SK-N-MC (cell line): ENCODE measurements at regions not wholly inside any gene's neighbourhood (a gene's known extent, or its start where the extent isn't known, plus 50 kb on each side); places are given as distances from the start of the nearest gene placed in this dataset.

Source experiments
- DNase-seq: peaks from one replicate; pipeline ENCODE4 v3.0.0-alpha.2; 2011; ENCODE audit warnings: low read depth, low spot score
- H3K27ac ChIP-seq: fragments of 200-600 bp; sonication (generic); 2 replicates; pipeline ENCODE4 v1.5.1; 2016; ENCODE audit warnings: mixed run types
- H3K36me3 ChIP-seq: fragments of 200-600 bp; sonication (generic); 2 replicates; pipeline ENCODE4 v1.6.1; 2017; ENCODE audit warnings: antibody characterized with exemption, low read length, mixed read lengths; ENCODE audit not compliant: insufficient read depth
- H3K4me3 ChIP-seq: fragments of 200-600 bp; sonication (generic); 2 replicates; pipeline ENCODE4 v1.5.1; 2016
- H3K9ac ChIP-seq: fragments of 200-600 bp; sonication (generic); 2 replicates; pipeline ENCODE4 v1.8.0; 2017; ENCODE audit warnings: mixed run types, mixed read lengths; ENCODE audit not compliant: insufficient read length
- H3K9me3 ChIP-seq: fragments of 200-600 bp; sonication (generic); 2 replicates; pipeline ENCODE4 v1.6.1; 2017; ENCODE audit warnings: low read depth, mild to moderate bottlenecking, antibody characterized with exemption, low read length, moderate library complexity, mixed read lengths
- EZH2 ChIP-seq: fragments of 200-600 bp; sonication (generic); IDR thresholded peaks from one replicate; pipeline ENCODE4 v1.6.1; 2017; ENCODE audit warnings: antibody characterized with exemption
- FOXP2 ChIP-seq: optimal IDR thresholded peaks from 2 replicates; pipeline ENCODE3; 2011; ENCODE audit warnings: mild to moderate bottlenecking, moderate library complexity; ENCODE audit not compliant: insufficient read depth; ENCODE audit errors: extremely low read length, control extremely low read depth
- POLR2AphosphoS5 ChIP-seq: IDR thresholded peaks from 2 replicates; pipeline ENCODE4 v1.6.1; 2012; ENCODE audit warnings: mild to moderate bottlenecking, low read depth, low read length, borderline replicate concordance

- H3K4me3 ChIP-seq: no peak overlapping the region
- no peaks in the 10 kb centered on the region for H3K9me3 ChIP-seq
- no peak for TF ChIP-seq FOXP2
These were observed 87.4 kb upstream of the PAPPA start for GRCh38 chr9:116066221-116066620.

DNA sequence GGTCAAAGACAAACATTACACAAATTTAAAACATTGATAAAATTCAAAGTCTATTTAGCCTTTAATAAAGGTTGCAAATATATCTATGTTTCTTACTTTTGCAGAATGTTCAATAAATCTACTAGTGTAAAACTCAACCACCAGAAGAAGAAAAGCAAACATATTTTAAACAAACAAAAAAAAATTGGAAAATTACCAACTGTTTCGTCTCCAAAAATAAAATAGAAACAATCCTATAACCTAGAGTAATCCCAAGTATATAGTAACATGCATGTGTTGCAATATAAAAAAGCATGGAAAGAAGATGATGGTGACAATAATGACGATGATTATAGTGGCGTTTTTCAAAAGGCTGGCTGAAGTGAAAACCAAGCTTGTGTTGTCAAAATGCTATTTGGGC, 86.0 kb upstream of the PAPPA start:
- peaks cover 3% of the 10 kb centered on the region; the same call in 1 of the 2 replicates for H3K36me3 ChIP-seq
- no peak overlapping the region for H3K9ac ChIP-seq
- DNase-seq: no peak
- H3K4me3 ChIP-seq: no peak overlapping the region
- H3K27ac ChIP-seq: no peak overlapping the region
- TF ChIP-seq FOXP2 (no peak), EZH2 (no peak), POLR2AphosphoS5 (no peak)
- H3K9me3 ChIP-seq: no peaks in the 10 kb centered on the region

More at GRCh38 chr9:116066221-116066620, 87.4 kb upstream of the PAPPA start:
- no peak for DNase-seq
- Histone ChIP-seq H3K9ac (no peak overlapping the region), H3K36me3 (peaks cover 3% of the 10 kb centered on the region; the same call in 1 of the 2 replicates), H3K27ac (no peak overlapping the region)

GRCh38 chr9:116070256-116070914, 83.2 kb upstream of the PAPPA start:
- no peak overlapping the region for H3K4me3 ChIP-seq
- no peak for DNase-seq
- no peak overlapping the region for H3K27ac ChIP-seq
- TF ChIP-seq POLR2AphosphoS5 (no peak), EZH2 (no peak), FOXP2 (no peak)
- H3K9me3 ChIP-seq: no peaks in the 10 kb centered on the region
- no peak overlapping the region for H3K9ac ChIP-seq
- no peaks in the 10 kb centered on the region for H3K36me3 ChIP-seq

GRCh38 chr9:116072046-116072445, 81.5 kb upstream of the PAPPA start:
- H3K36me3 ChIP-seq: no peaks in the 10 kb centered on the region
- no peak overlapping the region for H3K9ac ChIP-seq
- DNase-seq: no peak
- H3K27ac ChIP-seq: no peak overlapping the region
- no peak overlapping the region for H3K4me3 ChIP-seq
- H3K9me3 ChIP-seq: no peaks in the 10 kb centered on the region
- TF ChIP-seq EZH2: no peak
- no peak for TF ChIP-seq FOXP2
- no peak for TF ChIP-seq POLR2AphosphoS5

DNA sequence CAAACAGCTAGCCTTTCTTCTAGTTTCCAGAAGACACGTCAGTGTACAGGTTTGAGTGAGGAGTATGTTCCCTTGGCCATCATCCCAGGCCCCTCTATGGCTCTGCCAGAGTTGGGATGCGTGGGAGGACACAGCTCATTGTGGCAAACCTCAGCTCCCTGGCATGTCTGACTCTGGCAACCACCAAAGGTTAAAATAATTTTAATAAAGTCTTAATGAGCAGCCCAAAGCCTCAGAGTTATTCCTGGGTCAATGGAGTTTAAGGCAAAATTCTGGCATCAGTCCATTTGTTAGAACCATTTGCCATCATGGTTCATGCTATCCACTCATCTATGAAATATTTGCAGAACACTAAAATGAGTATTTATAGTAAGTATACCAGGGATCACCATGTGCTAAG, 79.8 kb upstream of the PAPPA start:
- TF ChIP-seq EZH2: no peak
- TF ChIP-seq POLR2AphosphoS5: no peak
- no peak for TF ChIP-seq FOXP2
- Histone ChIP-seq H3K9me3 (no peaks in the 10 kb centered on the region), H3K27ac (no peak overlapping the region), H3K9ac (no peak overlapping the region), H3K4me3 (no peak overlapping the region), H3K36me3 (no peaks in the 10 kb centered on the region)
- DNase-seq: no peak

DNA sequence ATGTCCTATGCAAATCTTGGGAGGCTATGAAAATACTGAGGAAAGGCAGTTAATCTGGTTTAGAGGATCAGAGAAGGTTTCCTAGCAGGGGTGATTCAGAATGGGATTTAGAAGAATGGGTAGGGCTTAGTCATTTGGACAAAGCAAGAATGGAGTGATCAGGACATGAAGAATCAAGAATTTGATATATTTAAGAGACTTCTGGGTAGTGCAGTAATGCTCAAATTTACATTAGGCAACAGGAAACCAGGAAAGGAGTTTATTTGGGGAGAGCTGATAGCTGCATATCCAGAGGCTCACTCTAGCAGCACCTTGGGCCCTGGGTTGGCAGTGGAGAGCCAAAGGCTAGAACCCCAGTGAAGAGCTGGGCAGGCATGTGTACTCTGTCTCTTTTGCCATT, 78.9 kb upstream of the PAPPA start:
- Histone ChIP-seq H3K36me3 (no peaks in the 10 kb centered on the region), H3K9ac (no peak overlapping the region), H3K27ac (peak overlapping the region; percentile 59; the same call in 1 of the 2 replicates), H3K9me3 (no peaks in the 10 kb centered on the region), H3K4me3 (no peak overlapping the region)
- DNase-seq: no peak
- TF ChIP-seq EZH2: no peak
- no peak for TF ChIP-seq FOXP2
- no peak for TF ChIP-seq POLR2AphosphoS5

- Histone ChIP-seq H3K27ac (no peak overlapping the region; the same call in 1 of the 2 replicates), H3K9ac (no peak overlapping the region)
- DNase-seq: no peak
These were observed 78.4 kb upstream of the PAPPA start for GRCh38 chr9:116075191-116075590.

DNA sequence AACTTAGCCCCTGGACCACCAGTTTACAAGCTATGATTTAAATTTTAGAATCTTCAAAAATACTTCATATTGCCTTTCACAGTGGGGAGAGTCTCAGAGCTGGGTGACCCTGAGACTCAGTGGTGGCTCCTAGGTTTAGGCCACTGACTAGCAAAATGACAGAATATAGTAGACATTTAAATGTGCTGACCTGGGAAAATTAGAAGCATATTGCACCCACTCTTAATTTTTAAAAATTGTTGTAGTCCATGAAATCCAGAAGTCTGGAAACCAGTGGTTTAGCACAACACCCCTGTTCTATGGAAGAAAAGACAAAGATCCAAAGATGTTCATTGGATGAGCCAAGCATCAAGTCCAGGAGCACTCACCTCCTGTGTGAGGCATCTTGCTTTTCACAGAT, 75.0 kb upstream of the PAPPA start:
- Histone ChIP-seq H3K4me3 (no peak overlapping the region), H3K27ac (no peak overlapping the region), H3K9me3 (no peaks in the 10 kb centered on the region), H3K9ac (no peak overlapping the region), H3K36me3 (no peaks in the 10 kb centered on the region)
- no peak for DNase-seq
- TF ChIP-seq FOXP2: no peak
- TF ChIP-seq EZH2: no peak
- no peak for TF ChIP-seq POLR2AphosphoS5

More at GRCh38 chr9:116075191-116075590, 78.4 kb upstream of the PAPPA start:
- H3K36me3 ChIP-seq: no peaks in the 10 kb centered on the region
- H3K4me3 ChIP-seq: no peak overlapping the region
- no peaks in the 10 kb centered on the region for H3K9me3 ChIP-seq
- TF ChIP-seq FOXP2 (no peak), POLR2AphosphoS5 (no peak), EZH2 (no peak)

GRCh38 chr9:116080561-116080960, 73.0 kb upstream of the PAPPA start:
- TF ChIP-seq POLR2AphosphoS5: no peak
- no peak for TF ChIP-seq FOXP2
- DNase-seq: no peak
- Histone ChIP-seq H3K9me3 (no peaks in the 10 kb centered on the region), H3K27ac (no peak overlapping the region), H3K9ac (no peak overlapping the region), H3K36me3 (no peaks in the 10 kb centered on the region), H3K4me3 (no peak overlapping the region)
